Upper lobe of left lung (tissue), 4 donors: ENCODE measurements at regions not wholly inside any gene's neighbourhood (a gene's known extent, or its start where the extent isn't known, plus 50 kb on each side); places are given as distances from the start of the nearest gene placed in this dataset.

ENCODE experiments used
- CTCF ChIP-seq, 6 experiments: fragments of 450-650 bp in 4 of 6; fragments of 200-600 bp in 2 of 6; sonication (generic) in 2 of 6; IDR thresholded peaks; one replicate each; pipeline ENCODE4 v1.5.1; 2016 to 2019; ENCODE audit warnings: antibody characterized with exemption in 6 of 6
- EP300 ChIP-seq, 4 donors: sonication (generic); formaldehyde crosslinking; IDR thresholded peaks; one replicate each; pipeline ENCODE4 v1.5.1; 2017; ENCODE audit warnings: antibody characterized with exemption in 4 of 4, control low read depth in 2 of 4
- POLR2A ChIP-seq, 4 donors: fragments of 450-650 bp; IDR thresholded peaks; one replicate each; pipeline ENCODE4 v1.5.1; 2016 to 2017; ENCODE audit warnings: antibody characterized with exemption in 4 of 4, mild to moderate bottlenecking in 2 of 4
- POLR2AphosphoS5 ChIP-seq, 2 donors: sonication (generic); formaldehyde crosslinking; IDR thresholded peaks; one replicate each; pipeline ENCODE4 v1.5.1; 2017; ENCODE audit warnings: antibody characterized with exemption in 2 of 2

GRCh38 chr16:9364721-9365369 is 273.4 kb downstream of the HAPSTR1 start:
- TF ChIP-seq EP300 (IDR thresholded peaks at IDR 0.05) (no peak), CTCF (IDR thresholded peaks at IDR 0.05) (no peak), POLR2AphosphoS5 (IDR thresholded peaks at IDR 0.05) (no peak), POLR2A (IDR thresholded peaks at IDR 0.05) (no peak)
